SKM-1 (cell line): ENCODE measurements at regions not wholly inside any gene's neighbourhood (a gene's known extent, or its start where the extent isn't known, plus 50 kb on each side); places are given as distances from the start of the nearest gene placed in this dataset.

Experiments used
- DNase-seq: peaks from one replicate; lab custom pipeline; 2025; ENCODE audit not compliant: unreplicated experiment; lab: John Stamatoyannopoulos, UW

GRCh38 chr15:81443040-81443820 lies 69.2 kb upstream of the TMC3 start:
- no peak for DNase-seq

DNA sequence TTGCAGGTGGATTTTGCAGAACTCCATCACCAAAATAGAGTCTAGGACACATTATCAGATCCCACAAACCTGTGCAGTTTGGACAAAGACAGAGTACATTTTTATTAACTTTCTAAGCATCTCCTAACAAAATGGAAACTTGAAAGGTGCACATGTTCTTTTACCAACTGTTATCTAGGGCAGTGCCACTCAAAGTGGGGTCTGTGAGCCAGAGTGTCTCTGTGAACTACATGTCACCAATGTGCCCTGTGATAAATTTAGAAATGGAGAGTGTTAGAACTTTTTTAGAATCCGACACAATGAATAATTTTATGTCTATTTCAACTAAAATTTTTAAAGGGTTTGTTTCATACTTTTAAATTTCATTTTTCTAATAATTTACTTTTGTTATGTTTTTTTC lies 68.4 kb upstream of the TMC3 start:
- no peak for DNase-seq

- no peak for DNase-seq
Observed at GRCh38 chr15:81434851-81435250, 60.8 kb upstream of the TMC3 start.

DNA sequence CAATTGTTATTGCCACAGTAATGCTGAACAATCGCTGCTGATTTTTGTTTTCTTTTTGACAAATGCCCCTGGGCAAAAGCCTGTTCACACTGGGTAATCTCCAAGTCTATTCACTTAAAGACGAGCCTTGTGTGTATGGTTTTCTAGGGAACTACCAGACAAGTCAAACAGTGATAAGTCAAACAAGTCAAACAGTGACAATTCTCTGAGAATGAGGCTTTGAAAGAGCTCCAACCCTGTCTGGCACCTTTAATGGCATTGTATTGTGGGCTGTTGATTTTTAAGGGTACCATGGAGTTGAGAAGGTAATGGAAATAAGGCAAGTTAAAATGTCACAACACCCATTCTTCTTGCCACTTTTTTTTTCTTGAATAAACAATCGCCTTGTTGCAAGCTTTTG lies 59.4 kb upstream of the TMC3 start:
- DNase-seq, result no peak

GRCh38 chr15:81432179-81432578 lies 58.2 kb upstream of the TMC3 start:
- no peak for DNase-seq

DNA sequence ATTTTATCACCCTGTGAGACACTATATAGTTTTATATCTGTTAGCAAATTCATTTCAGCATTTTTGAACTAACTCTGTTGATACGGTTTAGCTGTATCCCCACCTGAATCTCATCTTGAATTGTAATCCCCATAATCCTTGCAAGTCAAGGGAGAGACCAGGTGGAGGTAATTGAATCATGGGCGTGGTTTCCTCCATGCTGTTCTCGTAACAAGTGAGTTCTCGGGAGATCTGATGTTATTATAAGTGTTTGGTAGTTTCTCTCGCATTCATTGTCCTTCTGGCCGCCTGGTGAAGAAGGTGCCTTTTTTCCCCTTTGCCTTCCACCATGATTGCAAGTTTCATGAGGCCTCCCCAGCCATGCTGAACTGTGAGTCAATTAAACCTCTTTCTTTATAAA lies 53.2 kb upstream of the TMC3 start:
- DNase-seq, result no peak

- DNase-seq, result no peak
Observed at GRCh38 chr15:81425905-81426304, 51.9 kb upstream of the TMC3 start.
